Stimulated activated memory B cell treated with anti-CD40 and anti-IgM and Interleukin-4, amounts not matched to agents 10 μg/mL and 1 μg/mL and 100 μg/mL, for 72 hours (primary cell): ENCODE measurements at regions not wholly inside any gene's neighbourhood (a gene's known extent, or its start where the extent isn't known, plus 50 kb on each side); places are given as distances from the start of the nearest gene placed in this dataset.

ENCODE experiments used
- ATAC-seq: fragments of 150-1000 bp; cut with Tn5 transposase; 2 replicates; pipeline ENCODE4 v1.10.0; 2021
- H3K27ac Mint-ChIP-seq: one replicate; pipeline ENCODE4 v1.8.0; 2022; ENCODE audit warnings: mild to moderate bottlenecking, mixed read lengths
- H3K27me3 Mint-ChIP-seq: one replicate; pipeline ENCODE4 v1.8.0; 2022; ENCODE audit warnings: mixed read lengths
- H3K36me3 Mint-ChIP-seq: one replicate; pipeline ENCODE4 v1.8.0; 2022; ENCODE audit warnings: mixed read lengths
- H3K4me1 Mint-ChIP-seq: one replicate; pipeline ENCODE4 v1.8.0; 2022; ENCODE audit warnings: mixed read lengths
- H3K4me3 Mint-ChIP-seq: one replicate; pipeline ENCODE4 v1.8.0; 2022; ENCODE audit warnings: mild to moderate bottlenecking, moderate library complexity, mixed read lengths
- H3K9me3 Mint-ChIP-seq: one replicate; pipeline ENCODE4 v1.8.0; 2022; ENCODE audit warnings: mixed read lengths

GRCh38 chr9:134487066-134487710 is 154.4 kb upstream of the COL5A1 start:
- no peaks in the 10 kb centered on the region for H3K9me3 Mint-ChIP-seq
- no peaks in the 10 kb centered on the region for H3K36me3 Mint-ChIP-seq

GRCh38 chr9:134488331-134489280 is 153.0 kb upstream of the COL5A1 start:
- Mint-ChIP-seq H3K9me3 (no peaks in the 10 kb centered on the region), H3K27me3 (peaks cover 61% of the 10 kb centered on the region), H3K4me3 (no peak overlapping the region), H3K4me1 (peaks cover 38% of the 10 kb centered on the region), H3K36me3 (no peaks in the 10 kb centered on the region), H3K27ac (no peak overlapping the region)
- ATAC-seq = no peak

More at GRCh38 chr9:134487066-134487710, 154.4 kb upstream of the COL5A1 start:
- H3K27ac Mint-ChIP-seq = no peak overlapping the region
- ATAC-seq = no peak
- peaks cover 46% of the 10 kb centered on the region for H3K27me3 Mint-ChIP-seq
- peaks cover 33% of the 10 kb centered on the region for H3K4me1 Mint-ChIP-seq
- H3K4me3 Mint-ChIP-seq = no peak overlapping the region

DNA sequence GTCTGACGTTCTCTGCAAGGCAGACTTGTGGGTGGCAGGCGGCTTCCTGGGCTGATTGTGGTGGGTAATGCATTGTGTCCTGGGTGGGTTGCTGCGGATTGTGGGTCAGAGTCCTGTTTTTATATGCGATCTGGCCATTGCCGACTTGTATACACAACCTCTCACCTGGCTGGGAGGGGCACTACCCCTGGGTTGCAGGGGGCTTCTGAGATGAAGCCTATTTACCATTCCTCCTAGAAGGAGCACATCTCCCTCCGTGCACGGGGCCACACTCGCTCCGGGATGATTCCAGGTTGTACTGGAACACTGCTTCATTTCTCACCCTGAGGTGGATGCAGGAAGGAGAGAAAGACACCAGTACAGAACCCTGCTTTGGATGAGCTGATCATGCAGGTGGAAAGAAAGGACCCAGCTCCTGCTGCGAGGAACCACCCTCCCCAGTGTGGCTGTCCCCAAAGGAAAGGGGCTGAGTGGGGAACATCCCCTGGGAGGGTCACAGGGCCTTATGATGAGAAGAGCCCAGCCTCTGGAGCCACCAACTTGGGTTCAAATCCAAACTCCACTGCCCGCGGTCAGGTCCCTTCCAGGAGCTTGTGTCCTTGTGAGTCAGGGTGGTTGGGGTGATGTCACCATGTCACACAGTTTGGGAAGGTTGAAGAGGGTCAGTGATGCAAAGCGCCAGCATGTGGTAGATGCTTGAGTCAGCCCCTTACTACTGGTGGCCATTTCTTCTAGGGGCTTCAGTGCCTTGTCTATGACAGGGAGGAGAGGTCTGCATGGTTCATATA is 151.8 kb upstream of the COL5A1 start:
- Mint-ChIP-seq H3K4me3 (no peak overlapping the region), H3K27me3 (peaks cover 71% of the 10 kb centered on the region), H3K9me3 (no peaks in the 10 kb centered on the region), H3K4me1 (peaks cover 30% of the 10 kb centered on the region), H3K36me3 (no peaks in the 10 kb centered on the region), H3K27ac (no peak overlapping the region)
- no peak for ATAC-seq

- Mint-ChIP-seq H3K27ac (no peak overlapping the region), H3K27me3 (peaks cover 77% of the 10 kb centered on the region), H3K4me1 (peaks cover 24% of the 10 kb centered on the region), H3K4me3 (no peak overlapping the region), H3K9me3 (no peaks in the 10 kb centered on the region), H3K36me3 (no peaks in the 10 kb centered on the region)
- no peak for ATAC-seq
Observed at GRCh38 chr9:134490446-134490845, 151.2 kb upstream of the COL5A1 start.

DNA sequence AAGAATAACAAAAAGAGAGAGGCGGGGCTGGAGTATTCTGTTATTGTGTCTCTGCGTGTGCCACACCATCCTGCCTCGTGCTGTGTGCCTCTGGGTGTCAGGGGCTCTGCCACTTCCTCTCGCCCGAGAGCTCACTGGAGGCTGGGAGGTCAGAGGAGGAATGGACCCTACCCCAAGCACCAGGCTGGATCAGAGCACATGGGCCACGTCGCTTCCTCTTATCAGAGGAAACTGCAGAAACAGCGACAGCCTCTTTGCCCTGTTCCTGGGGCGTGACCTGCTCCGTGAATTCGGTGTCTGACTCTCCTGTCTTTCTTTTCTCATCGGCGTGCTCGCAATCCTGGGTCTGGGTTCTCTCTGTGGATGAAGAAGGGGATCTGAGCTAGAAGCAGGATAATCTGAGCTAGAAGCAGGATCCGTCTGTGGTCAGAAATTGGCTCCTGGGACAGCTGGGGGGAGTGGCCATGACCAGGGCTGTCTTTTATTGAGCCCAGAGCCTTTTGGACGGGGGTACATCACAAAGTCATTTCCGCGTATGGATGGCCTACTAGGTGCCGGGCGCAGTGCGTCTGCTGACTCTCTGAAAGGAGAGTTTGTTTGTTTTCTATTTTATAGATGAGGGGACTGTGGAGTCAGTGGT is 150.3 kb upstream of the COL5A1 start:
- no peaks in the 10 kb centered on the region for H3K9me3 Mint-ChIP-seq
- peaks cover 17% of the 10 kb centered on the region for H3K4me1 Mint-ChIP-seq
- H3K27ac Mint-ChIP-seq = no peak overlapping the region
- no peak overlapping the region for H3K4me3 Mint-ChIP-seq
- H3K36me3 Mint-ChIP-seq = no peaks in the 10 kb centered on the region
- peaks cover 86% of the 10 kb centered on the region for H3K27me3 Mint-ChIP-seq
- no peak for ATAC-seq

DNA sequence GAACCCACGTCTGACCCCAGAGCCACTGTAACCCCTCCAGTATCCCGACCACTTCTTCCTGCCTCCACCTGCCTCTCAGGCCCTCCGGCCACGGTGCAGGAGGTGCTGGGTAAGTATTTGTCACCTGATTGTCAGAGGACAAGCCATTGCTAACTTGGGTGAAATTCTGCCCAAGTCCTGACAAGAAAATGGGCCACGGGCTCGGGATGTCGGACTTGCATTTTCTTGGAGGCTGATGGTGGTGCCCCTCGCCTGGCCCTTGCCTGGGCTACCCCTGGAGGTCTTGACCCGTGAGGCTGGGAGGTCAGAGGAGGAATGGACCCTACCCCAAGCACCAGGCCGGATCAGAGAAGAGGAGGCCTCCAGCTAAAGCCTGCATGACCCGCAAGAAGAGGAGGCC is 149.7 kb upstream of the COL5A1 start:
- H3K27me3 Mint-ChIP-seq = peaks cover 91% of the 10 kb centered on the region
- no peaks in the 10 kb centered on the region for H3K9me3 Mint-ChIP-seq
- no peak overlapping the region for H3K4me3 Mint-ChIP-seq
- H3K36me3 Mint-ChIP-seq = no peaks in the 10 kb centered on the region
- no peak overlapping the region for H3K27ac Mint-ChIP-seq
- H3K4me1 Mint-ChIP-seq = peaks cover 17% of the 10 kb centered on the region
- ATAC-seq = no peak

DNA sequence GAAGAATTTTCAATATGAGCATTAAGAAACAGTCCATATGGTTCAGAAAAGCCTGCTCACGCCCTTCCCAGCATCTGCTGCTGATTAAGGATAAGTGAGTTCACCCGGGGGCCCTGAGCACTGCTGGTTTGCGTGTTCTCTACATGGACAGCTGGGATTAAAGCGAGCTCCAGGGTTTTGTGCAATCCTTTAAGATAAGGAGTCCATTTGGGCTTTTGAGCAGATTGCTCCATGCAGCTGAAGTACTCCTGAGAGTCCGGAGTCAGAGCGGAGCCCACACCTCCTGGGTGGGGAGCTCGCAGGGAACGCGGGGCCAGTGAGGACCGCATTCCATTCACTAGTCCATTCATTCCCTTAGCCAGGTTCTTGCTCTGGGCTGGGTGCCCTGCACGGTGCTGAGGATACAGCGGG is 149.3 kb upstream of the COL5A1 start:
- Mint-ChIP-seq H3K36me3 (no peaks in the 10 kb centered on the region), H3K9me3 (no peaks in the 10 kb centered on the region), H3K27ac (no peak overlapping the region), H3K4me3 (no peak overlapping the region), H3K4me1 (peaks cover 17% of the 10 kb centered on the region), H3K27me3 (peaks cover 96% of the 10 kb centered on the region)
- no peak for ATAC-seq

DNA sequence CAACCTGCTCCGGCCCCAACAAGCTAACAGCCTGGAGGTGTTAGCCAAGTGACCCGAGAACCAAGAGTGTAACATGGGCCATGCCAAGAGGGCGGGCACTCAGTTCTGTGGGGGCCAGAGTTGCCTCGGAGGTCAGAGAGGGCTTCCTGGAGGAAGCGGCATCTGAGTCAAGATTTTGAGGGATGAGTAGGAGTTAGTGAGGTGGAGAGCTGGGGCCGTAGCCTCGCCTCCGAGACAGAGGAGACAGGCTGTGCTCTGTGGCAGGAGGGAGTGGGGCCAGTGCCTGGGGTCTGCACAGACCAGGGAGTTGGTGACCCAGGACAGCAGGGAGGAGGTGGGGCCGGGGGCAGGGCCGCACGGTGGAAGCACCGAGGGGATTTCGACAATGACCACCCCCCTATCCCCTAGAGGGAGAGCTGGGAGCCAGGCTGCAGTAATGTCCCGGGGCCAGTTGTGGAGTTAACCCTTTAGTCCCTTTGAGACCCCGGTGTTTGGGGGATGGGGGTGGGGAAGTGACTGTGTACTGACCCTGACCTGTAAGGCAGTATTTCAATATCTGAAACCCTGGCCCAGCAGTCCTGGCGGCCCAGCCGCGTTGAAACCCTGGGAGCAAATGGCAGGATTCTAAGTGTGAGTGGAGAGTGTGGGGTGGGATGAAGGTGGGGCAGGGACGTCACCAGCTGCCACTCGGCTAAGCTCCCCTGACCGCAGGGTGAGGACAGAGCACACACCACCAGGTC is 148.7 kb upstream of the COL5A1 start:
- H3K4me1 Mint-ChIP-seq = peaks cover 14% of the 10 kb centered on the region
- no peaks in the 10 kb centered on the region for H3K36me3 Mint-ChIP-seq
- no peak overlapping the region for H3K27ac Mint-ChIP-seq
- ATAC-seq = no peak
- no peaks in the 10 kb centered on the region for H3K9me3 Mint-ChIP-seq
- H3K4me3 Mint-ChIP-seq = no peak overlapping the region
- H3K27me3 Mint-ChIP-seq = peaks cover 97% of the 10 kb centered on the region

- Mint-ChIP-seq H3K27me3 (peaks cover 94% of the 10 kb centered on the region), H3K9me3 (no peaks in the 10 kb centered on the region), H3K36me3 (no peaks in the 10 kb centered on the region), H3K27ac (no peak overlapping the region), H3K4me1 (peaks cover 11% of the 10 kb centered on the region), H3K4me3 (no peak overlapping the region)
- ATAC-seq = no peak
Observed at GRCh38 chr9:134493461-134494272, 147.9 kb upstream of the COL5A1 start.

GRCh38 chr9:134494273-134494815 is 147.3 kb upstream of the COL5A1 start:
- peaks cover 87% of the 10 kb centered on the region for H3K27me3 Mint-ChIP-seq

GRCh38 chr9:134494905-134495304 is 146.7 kb upstream of the COL5A1 start:
- no peaks in the 10 kb centered on the region for H3K9me3 Mint-ChIP-seq
- no peak overlapping the region for H3K4me3 Mint-ChIP-seq
- no peak for ATAC-seq
- H3K27me3 Mint-ChIP-seq = peaks cover 82% of the 10 kb centered on the region
- no peaks in the 10 kb centered on the region for H3K36me3 Mint-ChIP-seq
- no peak overlapping the region for H3K27ac Mint-ChIP-seq
- H3K4me1 Mint-ChIP-seq = peaks cover 11% of the 10 kb centered on the region

More at GRCh38 chr9:134494273-134494815, 147.3 kb upstream of the COL5A1 start:
- no peak overlapping the region for H3K4me3 Mint-ChIP-seq
- ATAC-seq = no peak
- no peaks in the 10 kb centered on the region for H3K9me3 Mint-ChIP-seq
- H3K4me1 Mint-ChIP-seq = peaks cover 11% of the 10 kb centered on the region
- H3K27ac Mint-ChIP-seq = no peak overlapping the region
- no peaks in the 10 kb centered on the region for H3K36me3 Mint-ChIP-seq

DNA sequence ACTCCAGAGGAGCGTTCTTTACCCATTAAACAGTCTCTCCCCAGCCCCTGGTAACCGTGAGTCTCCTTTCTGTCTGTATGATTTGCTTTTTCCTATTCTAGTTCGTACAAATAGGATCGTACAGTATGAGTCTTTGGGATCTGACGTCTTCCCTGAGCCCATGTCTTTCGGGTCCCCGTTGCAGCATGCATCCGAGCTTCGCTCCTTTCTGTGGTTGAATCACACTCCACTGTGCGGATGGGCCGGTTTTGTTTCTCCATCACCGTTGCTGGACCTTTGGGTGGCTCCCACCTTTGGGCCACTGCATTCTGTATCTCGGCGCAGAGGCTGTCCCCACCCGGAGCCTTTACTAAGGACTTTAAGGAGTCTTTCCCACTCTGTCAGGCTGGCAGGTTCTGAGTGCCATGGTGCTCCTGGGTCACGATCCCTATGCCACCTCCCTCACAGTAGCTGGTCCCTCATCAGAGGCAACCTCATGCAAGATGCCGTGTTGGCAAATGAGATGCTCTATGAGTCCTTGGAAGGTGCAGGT is 145.7 kb upstream of the COL5A1 start:
- no peak overlapping the region for H3K27ac Mint-ChIP-seq
- H3K9me3 Mint-ChIP-seq = no peaks in the 10 kb centered on the region
- H3K4me3 Mint-ChIP-seq = no peak overlapping the region
- H3K4me1 Mint-ChIP-seq = peaks cover 11% of the 10 kb centered on the region
- peaks cover 78% of the 10 kb centered on the region for H3K27me3 Mint-ChIP-seq
- no peak for ATAC-seq
- no peaks in the 10 kb centered on the region for H3K36me3 Mint-ChIP-seq
